ENCODE measurements at regions not wholly inside any gene's neighbourhood (a gene's known extent, or its start where the extent isn't known, plus 50 kb on each side); places are given as distances from the start of the nearest gene placed in this dataset.

DNA sequence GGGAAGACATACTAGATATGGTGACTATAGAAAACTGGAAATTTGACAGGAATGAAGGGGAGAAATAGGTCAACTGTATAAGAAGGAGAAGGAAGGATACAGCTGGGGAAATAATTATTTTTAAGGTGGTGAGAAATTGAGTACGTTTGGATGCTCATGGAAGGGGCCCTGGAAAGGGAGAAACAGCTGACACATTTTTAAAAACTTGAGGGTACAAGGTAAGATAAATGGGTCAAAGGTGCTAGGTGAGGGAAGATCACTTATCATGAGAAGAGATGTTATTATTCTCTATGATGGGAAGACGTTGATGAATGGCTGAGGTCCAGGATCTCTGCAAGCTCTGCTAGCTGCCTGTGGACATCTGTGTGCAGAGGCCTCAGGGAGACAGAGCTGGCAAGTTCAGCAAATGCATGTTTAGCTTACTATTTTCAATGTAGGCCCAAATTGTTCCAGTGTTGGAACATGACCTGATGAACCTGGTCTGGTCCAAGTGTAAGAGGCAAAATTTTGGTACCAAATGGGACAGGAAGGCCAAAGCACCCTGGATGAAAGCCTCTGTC lies 181.7 kb downstream of the MTRR start:
- DNase-seq, result no peak

DNA sequence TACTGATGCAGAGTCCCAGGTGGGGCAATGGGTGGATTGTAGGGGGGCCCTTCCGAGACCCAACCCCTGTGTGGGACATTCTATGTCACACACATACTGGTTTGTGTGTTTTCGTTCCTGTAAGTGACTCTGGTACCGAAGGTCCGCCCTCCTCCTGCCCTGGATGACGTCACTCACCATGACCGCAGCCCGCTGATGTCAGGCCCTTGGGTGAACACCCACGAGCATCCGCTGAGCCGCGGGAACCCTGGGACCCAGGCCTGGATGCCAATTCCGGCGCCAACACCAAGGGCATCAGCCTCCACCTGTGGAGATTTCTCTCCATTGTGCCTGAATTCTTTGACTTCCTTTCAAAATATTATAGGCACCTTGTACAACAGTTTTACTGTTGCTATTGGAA lies 184.3 kb downstream of the MTRR start:
- DNase-seq, result no peak

DNA sequence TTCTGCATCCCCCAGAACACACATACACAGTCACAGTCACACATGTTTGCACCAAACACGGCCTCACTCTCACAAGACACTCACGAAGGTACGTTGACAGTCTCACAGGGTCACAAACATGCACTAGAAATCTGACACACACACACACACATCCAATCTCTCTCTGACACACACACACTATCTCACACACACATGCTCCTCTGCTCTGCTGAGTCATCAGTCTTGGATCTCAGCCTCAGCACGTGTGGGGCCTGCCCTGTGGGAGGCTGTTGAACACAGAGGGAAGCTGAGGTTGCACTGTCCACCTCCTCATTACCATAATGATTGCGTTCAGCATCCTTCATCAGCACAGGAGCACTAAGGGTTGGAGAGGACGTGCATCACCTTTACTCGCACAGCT lies 188.8 kb downstream of the MTRR start:
- DNase-seq, result no peak

- DNase-seq, result no peak
Measured at GRCh38 chr5:8058616-8059190, 189.8 kb downstream of the MTRR start.

DNA sequence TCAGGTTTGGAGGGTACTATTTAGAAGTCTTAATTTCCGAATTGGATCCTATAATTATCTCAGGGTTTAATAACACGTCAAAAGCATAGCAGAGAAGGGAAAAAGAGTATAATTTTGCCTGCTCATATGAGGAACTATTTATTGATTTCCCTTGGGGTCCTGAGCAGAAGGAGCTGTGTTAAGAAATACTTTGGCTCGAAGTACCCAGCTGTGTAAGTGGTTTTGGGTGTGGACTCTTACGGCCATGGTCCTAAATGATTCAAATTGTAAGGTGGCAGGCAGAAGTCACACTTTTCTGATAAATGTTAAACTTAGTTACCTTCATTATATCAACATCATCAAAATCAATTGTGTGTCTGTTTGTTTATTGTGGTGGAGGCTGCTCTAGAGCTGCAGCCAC lies 190.4 kb downstream of the MTRR start:
- no peak for DNase-seq

- DNase-seq, result no peak
Measured at GRCh38 chr5:8060235-8060952, 191.4 kb downstream of the MTRR start.

- DNase-seq, result no peak
Measured at GRCh38 chr5:8060953-8061429, 192.0 kb downstream of the MTRR start.

- no peak for DNase-seq
Measured at GRCh38 chr5:8062521-8062920, 193.6 kb downstream of the MTRR start.

- DNase-seq, result no peak
Measured at GRCh38 chr5:8068078-8068477, 199.1 kb downstream of the MTRR start.

DNA sequence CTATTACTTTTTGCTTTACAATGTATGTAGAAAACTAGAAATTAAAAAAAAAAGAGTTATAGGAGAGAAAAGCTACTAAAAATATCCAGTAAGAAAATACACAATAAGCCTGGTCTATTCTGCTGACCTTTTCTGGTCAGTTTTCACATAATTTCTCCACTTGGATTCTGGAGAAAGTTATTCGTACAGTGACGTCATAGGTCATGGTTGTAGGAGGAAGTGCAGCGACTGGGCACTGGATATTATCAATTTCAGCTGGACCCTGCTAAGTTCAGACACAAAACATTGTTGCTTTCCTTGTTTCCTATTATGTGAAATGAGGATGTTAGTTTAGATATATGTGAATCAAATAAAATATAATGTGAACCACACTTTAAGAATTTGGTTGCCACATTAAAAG lies 201.2 kb downstream of the MTRR start:
- DNase-seq, result no peak

DNA sequence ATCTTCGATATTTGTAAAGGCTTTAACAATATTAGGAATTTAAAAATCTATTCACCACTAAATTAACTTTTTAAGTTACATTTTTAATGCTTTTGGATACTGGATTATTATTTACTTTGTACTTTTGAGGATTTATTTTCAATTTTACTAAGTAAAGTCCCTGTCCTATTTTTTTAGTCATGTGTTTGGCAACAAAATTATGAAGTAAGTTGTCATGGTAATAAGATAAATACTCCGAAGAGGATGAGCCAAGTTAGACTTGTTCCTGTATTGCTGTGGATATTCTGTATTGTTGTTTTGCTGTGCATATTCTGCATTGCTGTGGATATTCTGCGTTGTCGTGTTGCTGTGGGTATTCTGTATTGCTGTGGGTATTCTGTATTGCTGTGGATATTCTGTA lies 210.1 kb downstream of the MTRR start:
- DNase-seq, result no peak

- no peak for DNase-seq
Measured at GRCh38 chr5:8081179-8081578, 212.2 kb downstream of the MTRR start.

- DNase-seq, result no peak
Measured at GRCh38 chr5:8093669-8094068, 224.7 kb downstream of the MTRR start.

GRCh38 chr5:8094304-8094703 lies 225.4 kb downstream of the MTRR start:
- no peak for DNase-seq

GRCh38 chr5:8097146-8097545 lies 228.2 kb downstream of the MTRR start:
- DNase-seq, result no peak

- no peak for DNase-seq
Measured at GRCh38 chr5:8098081-8098480, 229.1 kb downstream of the MTRR start.

- DNase-seq, result no peak
Measured at GRCh38 chr5:8102714-8103113, 233.8 kb downstream of the MTRR start.

DNA sequence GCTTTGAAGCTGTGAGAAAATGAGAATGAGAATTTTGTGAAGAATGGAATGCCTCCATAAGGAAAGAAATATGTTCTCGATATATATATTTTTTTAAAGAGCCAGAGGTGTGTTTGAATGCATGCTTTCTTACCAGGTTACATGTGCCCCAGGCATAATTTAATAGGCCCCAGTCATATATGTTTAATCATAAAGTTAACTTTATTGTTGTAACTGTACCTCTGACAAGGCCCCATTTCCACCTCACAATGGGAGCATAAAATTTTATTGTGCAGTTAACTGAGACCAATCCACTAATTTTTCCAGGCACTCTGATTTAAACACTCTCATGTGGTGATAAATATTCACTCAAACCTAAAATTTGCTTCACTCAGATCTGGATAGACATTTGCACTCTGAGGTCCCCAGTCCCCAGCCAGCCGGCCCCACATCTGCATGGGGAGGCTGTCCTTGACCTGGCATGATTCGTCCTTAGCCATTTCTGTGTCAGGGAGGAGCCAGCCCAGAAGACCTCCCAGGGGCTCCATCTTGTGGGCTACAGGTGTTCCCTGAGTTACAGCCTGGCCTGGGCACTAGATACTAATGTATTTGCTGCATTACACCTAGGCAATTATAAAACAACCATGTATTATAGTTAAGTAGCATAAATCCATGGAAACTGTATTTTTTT lies 245.8 kb downstream of the MTRR start:
- no peak for DNase-seq

GRCh38 chr5:8123559-8123958 lies 254.6 kb downstream of the MTRR start:
- DNase-seq, result no peak

- no peak for DNase-seq
Measured at GRCh38 chr5:8134609-8135008, 265.7 kb downstream of the MTRR start.

DNA sequence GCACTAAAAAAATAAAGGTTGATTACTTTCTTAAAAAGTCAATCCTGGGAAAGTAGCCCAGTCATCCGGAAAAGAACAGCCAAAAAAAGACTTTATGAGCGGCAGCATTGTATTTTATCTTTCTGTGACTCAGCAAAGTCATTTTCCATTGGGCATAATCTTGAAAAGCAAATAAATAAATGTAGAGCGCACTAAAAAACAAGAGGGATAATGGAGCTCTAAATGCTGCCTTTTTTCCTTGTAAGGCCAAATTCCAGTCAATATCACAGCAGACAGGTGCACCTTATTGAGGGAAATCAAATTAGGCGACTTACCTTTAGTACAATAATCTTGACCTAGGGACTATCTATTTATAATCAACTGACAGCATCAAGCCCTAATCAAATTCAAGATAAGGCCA lies 266.8 kb downstream of the MTRR start:
- no peak for DNase-seq

GRCh38 chr5:8136271-8136670 lies 267.3 kb downstream of the MTRR start:
- DNase-seq, result no peak

DNA sequence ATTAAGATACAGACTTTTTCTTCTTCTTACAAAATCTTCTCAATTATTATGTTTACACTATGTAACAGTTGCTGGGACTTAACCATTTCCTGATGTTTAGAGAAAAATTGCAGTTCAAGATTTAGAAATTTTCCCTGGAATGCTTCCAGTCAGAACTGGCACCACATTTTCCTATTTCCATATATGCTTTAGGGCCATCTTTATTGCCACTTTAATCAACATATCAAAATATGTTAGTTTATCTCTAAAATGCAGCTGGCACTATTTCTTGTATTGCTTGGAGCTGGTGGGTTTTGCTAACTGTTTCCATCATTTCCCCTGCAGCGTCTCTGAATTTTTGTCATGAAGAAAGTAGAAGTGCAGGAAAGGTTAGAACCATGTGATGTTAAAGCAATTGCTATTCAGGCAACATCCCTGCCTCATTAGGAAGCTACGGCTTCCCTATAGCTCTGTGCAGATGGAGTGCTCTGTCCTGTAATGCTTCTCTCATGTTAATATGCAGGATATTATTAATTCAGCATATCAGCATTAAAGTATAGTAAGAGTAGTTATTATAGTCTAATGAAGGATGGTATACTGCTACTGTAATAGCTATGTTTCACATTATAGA lies 269.1 kb downstream of the MTRR start:
- DNase-seq, result no peak

Data from suppressor macrophage (primary cell).